MM.1S (cell line): ENCODE measurements at regions not wholly inside any gene's neighbourhood (a gene's known extent, or its start where the extent isn't known, plus 50 kb on each side); places are given as distances from the start of the nearest gene placed in this dataset.

Experiments used
- DNase-seq: peaks from one replicate; pipeline ENCODE4 v3.0.0-alpha.2; 2015
- H2AFZ ChIP-seq: fragments of 300-600 bp; sonication (generic); 2 replicates; pipeline ENCODE4 v1.6.0; 2016; ENCODE audit warnings: antibody characterized with exemption, low read length
- H3F3A ChIP-seq: fragments of 300-600 bp; sonication (generic); 2 replicates; pipeline ENCODE4 v1.6.1; 2016; ENCODE audit warnings: mild to moderate bottlenecking, antibody characterized with exemption, low read length, moderate library complexity, mixed read lengths; ENCODE audit not compliant: insufficient read depth
- H3K27ac ChIP-seq: fragments of 300-600 bp; sonication (generic); 2 replicates; pipeline ENCODE4 v1.5.1; 2016; ENCODE audit warnings: mild to moderate bottlenecking, low read length
- H3K27me3 ChIP-seq: fragments of 300-600 bp; sonication (generic); replicated peaks from 2 replicates; pipeline ENCODE4 v1.6.0; 2016; ENCODE audit warnings: low read length; ENCODE audit not compliant: insufficient read depth
- H3K36me3 ChIP-seq: fragments of 300-600 bp; sonication (generic); replicated peaks from 2 replicates; pipeline ENCODE4 v1.6.1; 2016; ENCODE audit warnings: mild to moderate bottlenecking, low read length, mixed read lengths; ENCODE audit not compliant: insufficient read depth
- H3K4me1 ChIP-seq: fragments of 300-600 bp; sonication (generic); 2 replicates; pipeline ENCODE4 v1.6.1; 2016; ENCODE audit warnings: low read length, mixed read lengths
- H3K4me2 ChIP-seq: fragments of 300-600 bp; sonication (generic); 2 replicates; pipeline ENCODE4 v1.6.0; 2016; ENCODE audit warnings: low read depth, low read length
- H3K4me3 ChIP-seq: fragments of 300-600 bp; sonication (generic); 2 replicates; pipeline ENCODE4 v1.5.1; 2016; ENCODE audit warnings: low read length, mixed read lengths
- H3K79me2 ChIP-seq: fragments of 300-600 bp; sonication (generic); 2 replicates; pipeline ENCODE4 v1.6.1; 2016; ENCODE audit warnings: mixed run types, low read length, mixed read lengths
- H3K9ac ChIP-seq: fragments of 300-600 bp; sonication (generic); 2 replicates; pipeline ENCODE4 v1.6.1; 2016; ENCODE audit warnings: low read length, mixed read lengths
- H3K9me2 ChIP-seq: fragments of 300-600 bp; sonication (generic); replicated peaks from 2 replicates; pipeline ENCODE4 v1.6.1; 2016; ENCODE audit warnings: mild to moderate bottlenecking, low read length, mixed read lengths; ENCODE audit not compliant: insufficient read depth
- H3K9me3 ChIP-seq: fragments of 300-600 bp; sonication (generic); replicated peaks from 2 replicates; pipeline ENCODE4 v1.6.1; 2016; ENCODE audit warnings: mild to moderate bottlenecking, low read length, mixed read lengths; ENCODE audit not compliant: insufficient read depth
- H4K20me1 ChIP-seq: fragments of 300-600 bp; sonication (generic); 2 replicates; pipeline ENCODE4 v1.6.1; 2016; ENCODE audit warnings: mild to moderate bottlenecking, low read length, moderate library complexity, mixed read lengths; ENCODE audit not compliant: insufficient read depth
- EZH2 ChIP-seq: fragments of 300-600 bp; sonication (generic); optimal IDR thresholded peaks from 2 replicates; pipeline ENCODE3; 2017; ENCODE audit warnings: low read depth, mild to moderate bottlenecking, antibody characterized with exemption, low read length, mixed read lengths
- EZH2phosphoT487 ChIP-seq: fragments of 300-600 bp; sonication (generic); IDR thresholded peaks from 2 replicates; pipeline ENCODE4 v1.6.1; 2018; ENCODE audit warnings: antibody characterized with exemption, low read length
- TF ChIP-seq, protein P1 (sequence below): fragments of 300-600 bp; sonication (generic); IDR thresholded peaks from 2 replicates; pipeline ENCODE4 v1.5.1; 2016; ENCODE audit warnings: antibody characterized with exemption, low read length, mixed read lengths

DNA sequence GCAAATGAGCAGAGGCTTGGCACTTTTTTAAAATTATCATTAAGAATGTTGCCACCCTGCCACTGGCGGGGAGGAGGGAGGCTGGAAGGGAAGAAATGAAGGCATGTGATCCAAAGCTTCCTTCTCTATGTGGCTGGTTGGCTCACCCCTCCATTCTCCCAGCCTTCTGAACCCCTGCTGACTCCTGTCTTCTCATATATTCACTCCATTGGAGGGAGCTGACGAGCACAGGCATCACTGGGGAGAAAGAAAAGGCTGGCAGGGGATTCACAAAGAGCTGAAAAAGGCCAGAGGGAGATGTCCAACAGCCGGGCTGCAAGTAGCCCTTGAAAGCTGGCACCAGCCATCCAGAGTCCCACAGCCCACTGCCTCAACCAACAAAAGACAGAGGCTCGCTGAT is 495.6 kb downstream of the BCOR start:
- no peaks in the 10 kb centered on the region for H4K20me1 ChIP-seq
- H3K9ac ChIP-seq, result no peak overlapping the region
- H3K27ac ChIP-seq, result no peak overlapping the region
- no peak overlapping the region for H2AFZ ChIP-seq
- no peak overlapping the region for H3K4me3 ChIP-seq
- no peaks in the 10 kb centered on the region for H3K4me1 ChIP-seq
- no peaks in the 10 kb centered on the region for H3K27me3 ChIP-seq
- no peaks in the 10 kb centered on the region for H3K9me2 ChIP-seq
- H3K9me3 ChIP-seq, result no peaks in the 10 kb centered on the region
- no peak overlapping the region for H3K4me2 ChIP-seq
- no peaks in the 10 kb centered on the region for H3K36me3 ChIP-seq
- DNase-seq, result no peak
- no peaks in the 10 kb centered on the region for H3K79me2 ChIP-seq
- H3F3A ChIP-seq, result no peaks in the 10 kb centered on the region
- TF ChIP-seq, protein P1, sequence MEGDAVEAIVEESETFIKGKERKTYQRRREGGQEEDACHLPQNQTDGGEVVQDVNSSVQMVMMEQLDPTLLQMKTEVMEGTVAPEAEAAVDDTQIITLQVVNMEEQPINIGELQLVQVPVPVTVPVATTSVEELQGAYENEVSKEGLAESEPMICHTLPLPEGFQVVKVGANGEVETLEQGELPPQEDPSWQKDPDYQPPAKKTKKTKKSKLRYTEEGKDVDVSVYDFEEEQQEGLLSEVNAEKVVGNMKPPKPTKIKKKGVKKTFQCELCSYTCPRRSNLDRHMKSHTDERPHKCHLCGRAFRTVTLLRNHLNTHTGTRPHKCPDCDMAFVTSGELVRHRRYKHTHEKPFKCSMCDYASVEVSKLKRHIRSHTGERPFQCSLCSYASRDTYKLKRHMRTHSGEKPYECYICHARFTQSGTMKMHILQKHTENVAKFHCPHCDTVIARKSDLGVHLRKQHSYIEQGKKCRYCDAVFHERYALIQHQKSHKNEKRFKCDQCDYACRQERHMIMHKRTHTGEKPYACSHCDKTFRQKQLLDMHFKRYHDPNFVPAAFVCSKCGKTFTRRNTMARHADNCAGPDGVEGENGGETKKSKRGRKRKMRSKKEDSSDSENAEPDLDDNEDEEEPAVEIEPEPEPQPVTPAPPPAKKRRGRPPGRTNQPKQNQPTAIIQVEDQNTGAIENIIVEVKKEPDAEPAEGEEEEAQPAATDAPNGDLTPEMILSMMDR, result no peak
- TF ChIP-seq EZH2phosphoT487 (no peak), EZH2 (no peak)

DNA sequence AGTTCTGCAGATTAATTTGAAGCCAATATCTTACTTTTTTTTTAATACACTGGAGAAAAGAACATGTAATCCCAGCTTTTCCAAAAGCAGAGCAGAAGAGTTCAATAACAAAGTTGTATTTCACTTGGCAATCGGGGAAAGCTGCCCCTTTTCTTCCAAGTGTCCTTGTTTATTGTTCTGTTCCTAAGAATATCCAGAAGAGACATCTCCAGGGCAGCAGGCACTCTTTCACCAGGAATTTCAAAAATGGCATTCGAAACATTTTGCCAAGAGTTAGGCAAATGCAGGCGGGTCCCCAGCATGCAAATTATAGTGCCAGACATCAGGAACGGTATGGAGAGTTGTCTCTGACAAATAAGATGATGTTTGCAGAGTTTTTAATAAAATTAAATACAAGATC is 494.5 kb downstream of the BCOR start:
- Histone ChIP-seq H3K9me2 (no peaks in the 10 kb centered on the region), H3K79me2 (no peaks in the 10 kb centered on the region), H4K20me1 (no peaks in the 10 kb centered on the region), H3F3A (no peaks in the 10 kb centered on the region), H3K4me1 (no peaks in the 10 kb centered on the region), H3K9me3 (no peaks in the 10 kb centered on the region), H3K36me3 (no peaks in the 10 kb centered on the region), H3K27ac (no peak overlapping the region), H3K9ac (no peak overlapping the region), H3K27me3 (no peaks in the 10 kb centered on the region), H2AFZ (no peak overlapping the region), H3K4me2 (no peak overlapping the region), H3K4me3 (no peak overlapping the region)
- TF ChIP-seq EZH2, result no peak
- no peak for TF ChIP-seq EZH2phosphoT487
- TF ChIP-seq, protein P1, result no peak
- DNase-seq, result no peak

DNA sequence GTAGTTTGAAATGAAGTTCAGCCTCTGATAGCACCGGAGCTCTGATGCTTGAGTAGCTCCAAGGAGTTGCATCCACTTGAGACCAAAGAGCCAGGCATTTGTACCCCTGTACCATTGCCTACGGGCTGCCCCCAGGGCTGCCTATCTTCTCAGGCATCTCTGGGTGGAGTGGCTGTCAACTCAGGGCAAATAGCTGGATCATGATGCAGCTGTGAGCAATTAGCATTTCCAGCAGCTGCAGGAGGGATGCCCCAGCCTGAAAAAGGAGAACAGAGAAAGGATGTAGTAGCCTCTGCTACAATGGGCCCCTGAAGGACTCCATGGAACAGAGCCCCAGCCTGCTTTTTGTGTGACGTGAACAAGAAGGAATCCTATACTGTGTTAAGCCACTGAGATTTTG is 492.6 kb downstream of the BCOR start:
- Histone ChIP-seq H3K9ac (no peak overlapping the region), H2AFZ (no peak overlapping the region), H3K4me2 (no peak overlapping the region), H3K4me3 (no peak overlapping the region), H3K36me3 (no peaks in the 10 kb centered on the region), H3F3A (no peaks in the 10 kb centered on the region), H3K9me2 (no peaks in the 10 kb centered on the region), H3K79me2 (no peaks in the 10 kb centered on the region), H3K27ac (no peak overlapping the region), H3K27me3 (no peaks in the 10 kb centered on the region), H4K20me1 (no peaks in the 10 kb centered on the region), H3K9me3 (no peaks in the 10 kb centered on the region), H3K4me1 (no peaks in the 10 kb centered on the region)
- DNase-seq, result no peak
- TF ChIP-seq EZH2 (no peak), EZH2phosphoT487 (no peak)

DNA sequence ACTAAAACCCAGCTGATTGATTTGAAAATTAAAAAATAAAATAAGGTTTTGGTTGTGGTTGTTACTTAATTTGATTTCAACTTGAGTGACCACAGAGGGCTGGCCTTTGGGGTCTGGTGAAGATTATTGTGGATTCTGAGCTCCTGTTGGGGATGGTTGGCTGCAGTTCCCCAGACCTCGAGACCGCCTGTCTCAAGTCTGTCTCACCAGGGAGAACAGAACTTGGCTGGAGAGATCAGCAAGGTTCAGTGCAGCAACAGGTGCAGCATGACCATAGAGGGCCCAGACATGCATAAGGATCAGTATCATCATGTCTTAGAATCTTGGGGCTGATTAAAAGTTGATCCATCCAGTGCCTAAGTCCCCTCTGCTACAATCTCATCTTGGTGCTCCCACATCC is 491.9 kb downstream of the BCOR start:
- TF ChIP-seq EZH2phosphoT487 (no peak), EZH2 (no peak)
- TF ChIP-seq, protein P1, result no peak
- Histone ChIP-seq H3K4me2 (no peak overlapping the region), H4K20me1 (no peaks in the 10 kb centered on the region), H3K27ac (no peak overlapping the region), H3F3A (no peaks in the 10 kb centered on the region), H3K79me2 (no peaks in the 10 kb centered on the region), H3K9me2 (no peaks in the 10 kb centered on the region), H3K9ac (no peak overlapping the region), H3K36me3 (no peaks in the 10 kb centered on the region), H3K4me3 (no peak overlapping the region), H3K4me1 (no peaks in the 10 kb centered on the region), H3K27me3 (no peaks in the 10 kb centered on the region), H2AFZ (no peak overlapping the region), H3K9me3 (no peaks in the 10 kb centered on the region)
- no peak for DNase-seq
